PC-9 (cell line): ENCODE measurements at regions not wholly inside any gene's neighbourhood (a gene's known extent, or its start where the extent isn't known, plus 50 kb on each side); places are given as distances from the start of the nearest gene placed in this dataset.

Experiments
- BruUV-seq: library from RNA; stranded (reverse); fragments of 400-500 nt; replicated peaks from 2 replicates; lab custom pipeline; 2021; lab: Mats Ljungman, UMichigan
- CTCF ChIA-PET: fragments of 300-600 bp; sonication (Branson Sonifier 250); formaldehyde crosslinking; loops from one replicate; lab custom pipeline; 2022; ENCODE audit warnings: antibody characterized with exemption; lab: Charles Lee
- POLR2A ChIA-PET: fragments of 300-600 bp; sonication (Branson Sonifier 250); formaldehyde crosslinking; loops from one replicate; lab custom pipeline; 2022; ENCODE audit warnings: antibody characterized with exemption; ENCODE audit not compliant: unreplicated experiment; lab: Charles Lee
- DNase-seq, 2 experiments: peaks; one replicate each; pipeline versions ENCODE4 v3.0.0 to v3.0.0-alpha.2; 2015 to 2022; ENCODE audit warnings: mixed read lengths in 1 of 2
- H2AFZ ChIP-seq: fragments of 200-600 bp; sonication (generic); 2 replicates; pipeline ENCODE4 v1.8.1; 2017; ENCODE audit warnings: antibody characterized with exemption
- H3F3A ChIP-seq: fragments of 200-600 bp; sonication (generic); 2 replicates; pipeline ENCODE4 v1.8.1; 2017; ENCODE audit warnings: antibody characterized with exemption, mild to moderate bottlenecking, low read depth; ENCODE audit not compliant: insufficient read depth
- H3K27ac ChIP-seq: fragments of 200-600 bp; sonication (generic); 2 replicates; pipeline ENCODE4 v1.6.1; 2016; ENCODE audit warnings: mixed run types
- H3K27me3 ChIP-seq: fragments of 200-600 bp; sonication (generic); 2 replicates; pipeline ENCODE4 v1.6.1; 2016; ENCODE audit warnings: low read depth, mixed run types; ENCODE audit not compliant: insufficient read depth
- H3K36me3 ChIP-seq: fragments of 200-600 bp; sonication (generic); 2 replicates; pipeline ENCODE4 v1.6.1; 2016; ENCODE audit warnings: low read depth, mixed run types
- H3K4me1 ChIP-seq: fragments of 200-600 bp; sonication (generic); replicated peaks from 2 replicates; pipeline ENCODE4 v1.6.1; 2016; ENCODE audit warnings: mixed run types; ENCODE audit not compliant: insufficient read depth
- H3K4me2 ChIP-seq: fragments of 200-600 bp; sonication (generic); 2 replicates; pipeline ENCODE4 v1.6.1; 2017; ENCODE audit warnings: mixed run types
- H3K4me3 ChIP-seq: fragments of 200-600 bp; sonication (generic); 2 replicates; pipeline ENCODE4 v1.6.1; 2016; ENCODE audit warnings: mixed run types
- H3K79me2 ChIP-seq: fragments of 200-600 bp; sonication (generic); 2 replicates; pipeline ENCODE4 v1.6.1; 2017; ENCODE audit warnings: low read depth, mixed run types
- H3K9me2 ChIP-seq: fragments of 200-600 bp; sonication (generic); 2 replicates; pipeline ENCODE4 v1.8.1; 2017; ENCODE audit warnings: mild to moderate bottlenecking; ENCODE audit not compliant: insufficient read depth
- H3K9me3 ChIP-seq: fragments of 200-600 bp; sonication (generic); 2 replicates; pipeline ENCODE4 v1.8.1; 2016; ENCODE audit warnings: low read depth; ENCODE audit not compliant: insufficient read depth
- H4K20me1 ChIP-seq: fragments of 200-600 bp; sonication (generic); 2 replicates; pipeline ENCODE4 v1.8.1; 2017; ENCODE audit not compliant: insufficient read depth
- CTCF ChIP-seq: fragments of 200-600 bp; sonication (generic); conservative IDR thresholded peaks from 2 replicates; pipeline ENCODE4 v1.6.1; 2017; ENCODE audit warnings: mixed run types, antibody characterized with exemption, mild to moderate bottlenecking, moderate library complexity
- EZH2 ChIP-seq: fragments of 200-600 bp; sonication (generic); IDR thresholded peaks from 2 replicates; pipeline ENCODE4 v1.8.0; 2017; ENCODE audit warnings: antibody characterized with exemption, low read depth
- intact Hi-C: fragments of 100-400 bp; cut with micrococcal nuclease; formaldehyde crosslinking; loops from one replicate; pipeline ENCODE4 v1.10.0; 2022; ENCODE audit not compliant: unreplicated experiment

- no peak overlapping the region for H3K4me3 ChIP-seq
- H3K4me1 ChIP-seq, result no peaks in the 10 kb centered on the region
- no peak for DNase-seq
- POLR2A ChIA-PET, result no interaction called here
- H3K9me3 ChIP-seq, result no peaks in the 10 kb centered on the region
- no peaks in the 10 kb centered on the region for H3F3A ChIP-seq
- peaks cover 28% of the 10 kb centered on the region for H3K27me3 ChIP-seq
- H2AFZ ChIP-seq, result no peak overlapping the region
- H3K79me2 ChIP-seq, result no peaks in the 10 kb centered on the region
- H3K27ac ChIP-seq, result no peak overlapping the region
- no TSS peak for BruUV-seq
- intact Hi-C loops, result no loop called here
- no peak for TF ChIP-seq EZH2
- no peak for TF ChIP-seq CTCF
- CTCF ChIA-PET, result no interaction called here
- no peaks in the 10 kb centered on the region for H3K36me3 ChIP-seq
- no peaks in the 10 kb centered on the region for H3K9me2 ChIP-seq
- no peak overlapping the region for H3K4me2 ChIP-seq
- no peaks in the 10 kb centered on the region; the same call in 1 of the 2 replicates for H4K20me1 ChIP-seq
Measured at GRCh38 chr17:33497623-33498022, 204.5 kb upstream of the ASIC2 start.

- Histone ChIP-seq H2AFZ (no peak overlapping the region), H3K4me1 (no peaks in the 10 kb centered on the region), H3K27ac (no peak overlapping the region), H3K4me2 (no peak overlapping the region), H3K9me2 (no peaks in the 10 kb centered on the region), H3K36me3 (no peaks in the 10 kb centered on the region), H3F3A (no peaks in the 10 kb centered on the region), H3K9me3 (no peaks in the 10 kb centered on the region), H3K4me3 (no peak overlapping the region), H3K79me2 (no peaks in the 10 kb centered on the region), H3K27me3 (peaks cover 24% of the 10 kb centered on the region), H4K20me1 (no peaks in the 10 kb centered on the region; the same call in 1 of the 2 replicates)
- no peak for DNase-seq
- TF ChIP-seq EZH2 (no peak), CTCF (no peak)
- BruUV-seq, result no TSS peak
- CTCF ChIA-PET, result no interaction called here
- intact Hi-C loops, result no loop called here
- POLR2A ChIA-PET, result no interaction called here
Measured at GRCh38 chr17:33498069-33498468, 205.0 kb upstream of the ASIC2 start.

GRCh38 chr17:33499040-33499439, 205.9 kb upstream of the ASIC2 start:
- Histone ChIP-seq H3K27me3 (peaks cover 26% of the 10 kb centered on the region), H3F3A (no peaks in the 10 kb centered on the region), H3K9me2 (no peaks in the 10 kb centered on the region), H2AFZ (no peak overlapping the region), H3K36me3 (no peaks in the 10 kb centered on the region), H3K4me2 (no peak overlapping the region), H3K4me1 (no peaks in the 10 kb centered on the region), H3K27ac (no peak overlapping the region), H3K9me3 (no peaks in the 10 kb centered on the region), H3K4me3 (no peak overlapping the region), H3K79me2 (no peaks in the 10 kb centered on the region), H4K20me1 (no peaks in the 10 kb centered on the region; the same call in 1 of the 2 replicates)
- TF ChIP-seq CTCF (no peak), EZH2 (no peak)
- ChIA-PET POLR2A (no interaction called here), CTCF (no interaction called here)
- DNase-seq, result no peak
- intact Hi-C loops, result no loop called here
- no TSS peak for BruUV-seq
